Lung (tissue), 11 donors: ENCODE measurements at regions not wholly inside any gene's neighbourhood (a gene's known extent, or its start where the extent isn't known, plus 50 kb on each side); places are given as distances from the start of the nearest gene placed in this dataset.

ENCODE experiments used
- ATAC-seq: fragments of 200-7000 bp; cut with Tn5 transposase; one replicate; pipeline ENCODE4 v1.9.1; 2020; ENCODE audit warnings: moderate number of reproducible peaks; ENCODE audit not compliant: insufficient read depth, low FRiP score
- DNase-seq, 3 donors: peaks; one replicate each; pipeline ENCODE4 v3.0.0-alpha.2; 2013 to 2017
- H3K27ac ChIP-seq, 2 donors: one replicate each; pipeline ENCODE4 v1.5.1; 2013; ENCODE audit warnings: mild to moderate bottlenecking in 2 of 2, moderate library complexity in 2 of 2, control low read depth in 1 of 2, inconsistent platforms in 1 of 2, low read depth in 1 of 2, low read length in 1 of 2
- H3K27me3 ChIP-seq, 3 donors: one replicate each; pipeline ENCODE4 v1.5.1; 2013; ENCODE audit warnings: low read length in 2 of 3; ENCODE audit not compliant: control insufficient read depth in 3 of 3, insufficient read depth in 3 of 3
- H3K36me3 ChIP-seq, 4 donors: one replicate each; pipeline ENCODE4 v1.5.1; 2013; ENCODE audit warnings: low read length in 4 of 4, mild to moderate bottlenecking in 1 of 4, moderate library complexity in 1 of 4; ENCODE audit not compliant: control insufficient read depth in 4 of 4, insufficient read depth in 4 of 4
- H3K4me1 ChIP-seq, 5 donors: one replicate each; pipeline ENCODE4 v1.5.1; 2013; ENCODE audit warnings: low read length in 5 of 5, mild to moderate bottlenecking in 2 of 5, moderate library complexity in 1 of 5; ENCODE audit not compliant: control insufficient read depth in 5 of 5, insufficient read depth in 5 of 5
- H3K4me3 ChIP-seq: one replicate; pipeline ENCODE4 v1.5.1; 2013; ENCODE audit warnings: mild to moderate bottlenecking, control low read depth, moderate library complexity
- H3K9ac ChIP-seq, 2 donors: one replicate each; pipeline ENCODE4 v1.5.1; 2013; ENCODE audit warnings: low read length in 2 of 2, control low read depth in 1 of 2; ENCODE audit not compliant: insufficient read depth in 1 of 2
- H3K9me3 ChIP-seq, 4 donors: one replicate each; pipeline ENCODE4 v1.5.1; 2013; ENCODE audit warnings: low read length in 3 of 4, mild to moderate bottlenecking in 1 of 4, moderate library complexity in 1 of 4; ENCODE audit not compliant: control insufficient read depth in 4 of 4, insufficient read depth in 3 of 4
- whole genome bisulfite sequencing, 2 donors: extraction: QIAGEN DNeasy Blood & Tissue Kit; methylation state at CpG; one replicate each; pipeline ENCODE4 v1.1.7; 2013; 5-methylcytosine and 5-hydroxymethylcytosine counted together
- TF ChIP-seq, protein P1 (sequence below): IDR thresholded peaks from 2 replicates; pipeline ENCODE4 v1.5.1; 2012; ENCODE audit warnings: mild to moderate bottlenecking; ENCODE audit errors: control extremely low read depth, extremely low read depth
- donor health status: control.
- donor health status: control.
- donor health status: Bipolar disorder and iron deficiency.
- donor health status: healthy.
- donor health status: DM: yes; HTN: yes; CAD: no.

- H3K9ac ChIP-seq, result no peak overlapping the region
- H3K27me3 ChIP-seq, result no peaks in the 10 kb centered on the region
- no peak overlapping the region for H3K4me3 ChIP-seq
- no peaks in the 10 kb centered on the region for H3K4me1 ChIP-seq
- ATAC-seq, result no peak
- H3K36me3 ChIP-seq, result no peaks in the 10 kb centered on the region
- H3K27ac ChIP-seq, result no peak overlapping the region
- peaks cover 0 to 8% (median 0%) of the 10 kb centered on the region in 4 donors for H3K9me3 ChIP-seq
- DNase-seq, result no peak
- TF ChIP-seq, protein P1, sequence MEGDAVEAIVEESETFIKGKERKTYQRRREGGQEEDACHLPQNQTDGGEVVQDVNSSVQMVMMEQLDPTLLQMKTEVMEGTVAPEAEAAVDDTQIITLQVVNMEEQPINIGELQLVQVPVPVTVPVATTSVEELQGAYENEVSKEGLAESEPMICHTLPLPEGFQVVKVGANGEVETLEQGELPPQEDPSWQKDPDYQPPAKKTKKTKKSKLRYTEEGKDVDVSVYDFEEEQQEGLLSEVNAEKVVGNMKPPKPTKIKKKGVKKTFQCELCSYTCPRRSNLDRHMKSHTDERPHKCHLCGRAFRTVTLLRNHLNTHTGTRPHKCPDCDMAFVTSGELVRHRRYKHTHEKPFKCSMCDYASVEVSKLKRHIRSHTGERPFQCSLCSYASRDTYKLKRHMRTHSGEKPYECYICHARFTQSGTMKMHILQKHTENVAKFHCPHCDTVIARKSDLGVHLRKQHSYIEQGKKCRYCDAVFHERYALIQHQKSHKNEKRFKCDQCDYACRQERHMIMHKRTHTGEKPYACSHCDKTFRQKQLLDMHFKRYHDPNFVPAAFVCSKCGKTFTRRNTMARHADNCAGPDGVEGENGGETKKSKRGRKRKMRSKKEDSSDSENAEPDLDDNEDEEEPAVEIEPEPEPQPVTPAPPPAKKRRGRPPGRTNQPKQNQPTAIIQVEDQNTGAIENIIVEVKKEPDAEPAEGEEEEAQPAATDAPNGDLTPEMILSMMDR, result no peak
Observed at GRCh38 chr17:54505404-54505803, 395.2 kb upstream of the TOM1L1 start.

- DNase-seq (no peak), ATAC-seq (no peak)
- TF ChIP-seq, protein P1, result no peak
- H3K4me3 ChIP-seq, result no peak overlapping the region
- no peak overlapping the region for H3K27ac ChIP-seq
- 87 to 89% methylated on average over 2 of the region's 2 CpGs for WGBS, 2 donors
- H3K9ac ChIP-seq, result no peak overlapping the region
- no peaks in the 10 kb centered on the region for H3K4me1 ChIP-seq
- no peaks in the 10 kb centered on the region for H3K9me3 ChIP-seq
- H3K36me3 ChIP-seq, result no peaks in the 10 kb centered on the region
- H3K27me3 ChIP-seq, result no peaks in the 10 kb centered on the region
Observed at GRCh38 chr17:54518706-54519105, 381.9 kb upstream of the TOM1L1 start.

DNA sequence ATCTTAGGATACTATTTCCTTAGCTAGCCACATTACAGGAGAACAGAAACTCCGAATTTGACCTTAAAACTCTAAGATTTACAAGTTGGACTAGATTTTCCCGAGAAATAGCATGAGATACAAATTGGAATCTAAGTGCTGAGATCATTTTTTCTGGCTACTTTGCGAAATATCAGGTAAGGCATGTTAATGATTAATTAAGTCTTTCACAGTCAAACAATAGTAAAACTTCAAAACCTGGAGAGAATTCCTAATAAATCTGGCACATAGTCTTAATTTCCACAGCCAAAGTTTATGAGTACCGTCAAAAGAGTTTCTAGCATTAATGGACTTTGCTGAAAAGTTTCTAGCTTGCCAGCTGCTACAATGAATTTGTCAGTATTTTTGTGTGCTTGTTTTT, 379.5 kb upstream of the TOM1L1 start:
- Histone ChIP-seq H3K9ac (no peak overlapping the region), H3K4me3 (no peak overlapping the region), H3K27me3 (no peaks in the 10 kb centered on the region), H3K27ac (no peak overlapping the region), H3K9me3 (no peaks in the 10 kb centered on the region), H3K36me3 (no peaks in the 10 kb centered on the region), H3K4me1 (no peaks in the 10 kb centered on the region)
- WGBS, 2 donors, result 52 to 74% methylated on average over 4 of the region's 4 CpGs
- peak in 2 of 3 donors; percentile 4 to 29 for DNase-seq
- ATAC-seq, result no peak
- TF ChIP-seq, protein P1, result no peak

DNA sequence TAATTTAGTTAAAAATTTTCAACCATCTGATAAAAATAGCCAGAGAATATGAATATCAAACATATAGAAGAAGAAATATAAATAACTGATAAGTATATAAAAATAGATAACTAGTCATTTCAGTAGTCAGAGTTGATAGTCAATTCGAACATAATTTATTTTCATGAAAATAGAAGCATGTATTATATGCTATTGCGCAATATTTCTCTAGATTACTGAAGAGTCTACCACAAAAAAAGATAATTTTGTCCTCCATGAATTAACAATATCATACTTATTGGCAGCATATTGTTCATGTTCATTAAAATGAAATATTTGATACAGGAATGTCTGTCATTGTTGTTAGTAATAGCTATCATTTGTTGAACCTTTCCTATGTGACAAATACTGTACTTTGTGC, 376.2 kb upstream of the TOM1L1 start:
- no peaks in the 10 kb centered on the region for H3K36me3 ChIP-seq
- no peaks in the 10 kb centered on the region for H3K9me3 ChIP-seq
- DNase-seq (no peak), ATAC-seq (no peak)
- no peak overlapping the region for H3K9ac ChIP-seq
- H3K4me3 ChIP-seq, result no peak overlapping the region
- H3K27ac ChIP-seq, result no peak overlapping the region
- WGBS, 2 donors, result 83 to 84% methylated on average over 2 of the region's 2 CpGs
- no peaks in the 10 kb centered on the region for H3K27me3 ChIP-seq
- no peaks in the 10 kb centered on the region for H3K4me1 ChIP-seq
- TF ChIP-seq, protein P1, result no peak
